A673 (cell line): ENCODE measurements at regions not wholly inside any gene's neighbourhood (a gene's known extent, or its start where the extent isn't known, plus 50 kb on each side); places are given as distances from the start of the nearest gene placed in this dataset.

Source experiments
- BruUV-seq: library from RNA; stranded (reverse); fragments of 400-500 nt; replicated peaks from 2 replicates; lab custom pipeline; 2021; lab: Mats Ljungman, UMichigan
- CTCF ChIA-PET: fragments of 300-600 bp; sonication (Branson Sonifier 250); formaldehyde crosslinking; loops from one replicate; lab custom pipeline; 2022; ENCODE audit warnings: antibody characterized with exemption; lab: Charles Lee
- POLR2A ChIA-PET: fragments of 300-600 bp; sonication (Branson Sonifier 250); formaldehyde crosslinking; loops from one replicate; lab custom pipeline; 2022; ENCODE audit warnings: antibody characterized with exemption; ENCODE audit not compliant: low non-redundant PET; lab: Charles Lee
- DNase-seq: peaks from one replicate; pipeline ENCODE4 v3.0.0-alpha.2; 2015; ENCODE audit warnings: low spot score
- H3K27ac ChIP-seq: fragments of 200-600 bp; sonication (generic); 2 replicates; pipeline ENCODE4 v1.5.1; 2016; ENCODE audit warnings: mixed run types, low read depth, mild to moderate bottlenecking, mixed read lengths, antibody characterized with exemption, low read length; ENCODE audit not compliant: poor library complexity, severe bottlenecking
- H3K27me3 ChIP-seq: fragments of 200-600 bp; sonication (generic); replicated peaks from 2 replicates; pipeline ENCODE4 v1.6.1; 2017; ENCODE audit warnings: mixed run types, low read depth, mild to moderate bottlenecking, mixed read lengths, antibody characterized with exemption, low read length; ENCODE audit not compliant: insufficient read depth, poor library complexity
- H3K36me3 ChIP-seq: fragments of 200-600 bp; sonication (generic); 2 replicates; pipeline ENCODE4 v1.6.1; 2016; ENCODE audit warnings: mixed run types, mild to moderate bottlenecking, mixed read lengths, antibody characterized with exemption, low read length; ENCODE audit not compliant: insufficient read depth, poor library complexity, severe bottlenecking
- H3K4me1 ChIP-seq: fragments of 200-600 bp; sonication (generic); 2 replicates; pipeline ENCODE4 v1.6.1; 2017; ENCODE audit warnings: mixed run types, mild to moderate bottlenecking, mixed read lengths, antibody characterized with exemption, low read length; ENCODE audit not compliant: insufficient read depth, poor library complexity, severe bottlenecking
- H3K4me3 ChIP-seq: fragments of 200-600 bp; sonication (generic); 2 replicates; pipeline ENCODE4 v1.5.1; 2016; ENCODE audit warnings: low read depth, mixed run types, mild to moderate bottlenecking, mixed read lengths, low read length; ENCODE audit not compliant: poor library complexity, severe bottlenecking
- H3K9me3 ChIP-seq: fragments of 200-600 bp; sonication (generic); 2 replicates; pipeline ENCODE4 v1.6.1; 2016; ENCODE audit warnings: mixed run types, low read depth, mild to moderate bottlenecking, mixed read lengths, antibody characterized with exemption, low read length; ENCODE audit not compliant: poor library complexity, severe bottlenecking
- EZH2 ChIP-seq: fragments of 200-600 bp; sonication (generic); IDR thresholded peaks from 2 replicates; pipeline ENCODE4 v1.6.1; 2017; ENCODE audit warnings: borderline replicate concordance, low read depth, mild to moderate bottlenecking, mixed read lengths, antibody characterized with exemption, low read length; ENCODE audit not compliant: poor library complexity, severe bottlenecking
- intact Hi-C: fragments of 100-400 bp; cut with micrococcal nuclease; formaldehyde crosslinking; loops from one replicate; pipeline ENCODE4 v1.10.0; 2022; ENCODE audit not compliant: unreplicated experiment
- TF ChIP-seq, protein P1 (sequence below): fragments of 300-800, 200-600 bp; sonication (generic); conservative IDR thresholded peaks from 2 replicates; pipeline ENCODE4 v1.5.1; 2017; ENCODE audit warnings: low read depth, mild to moderate bottlenecking, antibody characterized with exemption, low read length, moderate library complexity, mixed read lengths

DNA sequence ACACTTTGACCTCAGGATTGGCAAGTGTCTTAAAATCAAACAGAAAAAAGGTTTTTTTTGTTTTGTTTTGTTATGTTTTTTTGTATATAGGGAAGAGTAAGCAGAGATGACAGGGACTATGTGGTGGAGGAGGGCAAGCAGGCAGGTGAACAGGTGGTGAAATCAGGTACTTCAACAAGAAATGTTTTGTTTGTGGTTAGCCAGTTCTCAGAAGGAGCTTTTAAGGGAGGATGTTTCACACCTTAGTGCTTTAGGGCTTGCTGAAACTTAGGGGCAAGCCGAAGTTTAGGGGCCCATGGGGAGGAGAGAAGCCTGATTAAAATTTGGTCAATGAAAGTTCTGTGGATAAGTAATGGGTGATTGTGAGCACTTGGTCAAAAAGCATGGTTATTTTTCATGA, 370.7 kb upstream of the SLCO3A1 start:
- ChIA-PET CTCF (no interaction called here), POLR2A (no interaction called here)
- Histone ChIP-seq H3K4me1 (peaks cover 6% of the 10 kb centered on the region), H3K9me3 (no peaks in the 10 kb centered on the region), H3K4me3 (no peak overlapping the region), H3K27ac (no peak overlapping the region), H3K36me3 (no peaks in the 10 kb centered on the region), H3K27me3 (no peaks in the 10 kb centered on the region)
- intact Hi-C loops = no loop called here
- no TSS peak for BruUV-seq
- no peak for DNase-seq
- TF ChIP-seq, protein P1, sequence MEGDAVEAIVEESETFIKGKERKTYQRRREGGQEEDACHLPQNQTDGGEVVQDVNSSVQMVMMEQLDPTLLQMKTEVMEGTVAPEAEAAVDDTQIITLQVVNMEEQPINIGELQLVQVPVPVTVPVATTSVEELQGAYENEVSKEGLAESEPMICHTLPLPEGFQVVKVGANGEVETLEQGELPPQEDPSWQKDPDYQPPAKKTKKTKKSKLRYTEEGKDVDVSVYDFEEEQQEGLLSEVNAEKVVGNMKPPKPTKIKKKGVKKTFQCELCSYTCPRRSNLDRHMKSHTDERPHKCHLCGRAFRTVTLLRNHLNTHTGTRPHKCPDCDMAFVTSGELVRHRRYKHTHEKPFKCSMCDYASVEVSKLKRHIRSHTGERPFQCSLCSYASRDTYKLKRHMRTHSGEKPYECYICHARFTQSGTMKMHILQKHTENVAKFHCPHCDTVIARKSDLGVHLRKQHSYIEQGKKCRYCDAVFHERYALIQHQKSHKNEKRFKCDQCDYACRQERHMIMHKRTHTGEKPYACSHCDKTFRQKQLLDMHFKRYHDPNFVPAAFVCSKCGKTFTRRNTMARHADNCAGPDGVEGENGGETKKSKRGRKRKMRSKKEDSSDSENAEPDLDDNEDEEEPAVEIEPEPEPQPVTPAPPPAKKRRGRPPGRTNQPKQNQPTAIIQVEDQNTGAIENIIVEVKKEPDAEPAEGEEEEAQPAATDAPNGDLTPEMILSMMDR = no peak
- TF ChIP-seq EZH2 = no peak

DNA sequence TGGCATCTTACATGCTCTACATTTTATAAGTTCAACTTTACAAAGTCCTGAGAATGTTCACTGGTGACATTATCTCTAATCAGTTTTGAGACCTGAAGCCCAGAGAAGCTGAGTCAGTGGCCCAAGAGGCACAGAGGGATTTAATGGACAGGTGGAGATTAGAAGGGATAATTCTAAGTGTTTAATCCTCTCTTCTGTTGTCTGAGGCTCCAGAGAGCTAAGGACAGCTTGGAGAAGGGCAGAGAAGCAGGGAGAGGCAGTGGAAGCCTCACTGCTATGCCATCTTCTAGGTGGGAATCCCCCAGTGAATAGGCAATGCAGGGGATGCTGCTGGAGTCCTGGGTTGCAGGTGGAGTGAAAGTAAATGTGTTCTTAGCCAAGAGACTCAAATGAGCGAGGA, 369.4 kb upstream of the SLCO3A1 start:
- H3K27me3 ChIP-seq = no peaks in the 10 kb centered on the region
- CTCF ChIA-PET = no interaction called here

DNA sequence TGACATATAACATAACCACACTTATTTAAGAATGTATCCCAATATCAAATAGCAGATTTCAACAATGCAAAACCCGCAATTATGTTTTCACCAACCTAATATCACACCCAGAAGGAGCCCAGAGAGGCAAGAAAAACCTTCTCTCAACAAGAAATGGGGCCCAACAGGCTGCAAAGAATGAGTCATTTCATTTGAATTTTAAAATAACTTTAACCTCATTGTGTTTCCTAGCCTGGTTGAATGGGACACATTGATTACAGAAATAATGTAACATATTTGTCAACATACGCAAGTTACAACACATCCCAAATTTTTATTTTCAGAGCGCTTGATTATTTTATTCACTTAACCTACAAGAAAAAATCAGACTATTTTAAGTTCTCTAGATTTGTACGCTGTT, 365.1 kb upstream of the SLCO3A1 start:
- Histone ChIP-seq H3K4me1 (no peaks in the 10 kb centered on the region), H3K27ac (no peak overlapping the region), H3K4me3 (no peak overlapping the region), H3K36me3 (no peaks in the 10 kb centered on the region), H3K27me3 (no peaks in the 10 kb centered on the region), H3K9me3 (no peaks in the 10 kb centered on the region)
- TF ChIP-seq, protein P1 = no peak
- no peak for TF ChIP-seq EZH2
- intact Hi-C loops = no loop called here
- DNase-seq = no peak
- ChIA-PET CTCF (no interaction called here), POLR2A (no interaction called here)
- BruUV-seq = no TSS peak

More for the DNA sequence above, 369.4 kb upstream of the SLCO3A1 start:
- Histone ChIP-seq H3K27ac (no peak overlapping the region), H3K36me3 (no peaks in the 10 kb centered on the region), H3K4me3 (no peak overlapping the region), H3K9me3 (no peaks in the 10 kb centered on the region), H3K4me1 (peaks cover under 1% of the 10 kb centered on the region)
- intact Hi-C loops = no loop called here
- POLR2A ChIA-PET = no interaction called here
- no peak for DNase-seq
- no TSS peak for BruUV-seq
- TF ChIP-seq, protein P1 = no peak
- TF ChIP-seq EZH2 = no peak
